ENCODE measurements at regions not wholly inside any gene's neighbourhood (a gene's known extent, or its start where the extent isn't known, plus 50 kb on each side); places are given as distances from the start of the nearest gene placed in this dataset.

DNA sequence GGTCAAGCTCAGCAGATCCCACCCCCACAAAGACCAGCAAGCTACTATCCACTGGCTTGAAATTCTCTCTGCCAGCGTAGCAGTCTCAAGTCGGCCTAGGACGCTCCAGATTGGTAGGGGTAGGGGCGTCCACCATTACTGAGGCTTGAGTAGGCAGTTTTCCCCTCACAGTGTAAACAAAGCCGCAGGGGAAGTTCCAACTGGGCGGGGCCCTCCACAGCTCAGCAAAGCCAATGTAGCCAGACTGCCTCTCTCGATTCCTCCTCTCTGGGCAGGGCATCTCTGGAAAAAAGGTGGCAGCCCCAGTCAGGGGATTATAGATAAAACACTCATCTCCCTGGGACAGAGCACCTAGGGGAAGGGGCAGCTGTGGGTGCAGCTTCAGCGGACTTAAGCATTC is 1064.9 kb upstream of the TENM4 start:
- Histone ChIP-seq H3K79me2 (ENCODE audit: insufficient read depth, low read depth, low read length) (no peaks in the 10 kb centered on the region), H3K9me3 (ENCODE audit: low read length) (no peaks in the 10 kb centered on the region), H3K27ac (ENCODE audit: low read depth, low read length, poor library complexity, severe bottlenecking) (no peak overlapping the region), H2AFZ (ENCODE audit: low read length) (no peak overlapping the region), H3K36me3 (ENCODE audit: insufficient read depth, low read length) (no peaks in the 10 kb centered on the region), H3K4me2 (ENCODE audit: low read length) (no peak overlapping the region), H3K9me2 (ENCODE audit: insufficient read depth, low read length) (no peaks in the 10 kb centered on the region; the same call in 1 of the 2 replicates), H4K20me1 (ENCODE audit: insufficient read depth, low read length) (no peaks in the 10 kb centered on the region), H3K4me3 (ENCODE audit: low read depth, low read length, poor library complexity, severe bottlenecking) (no peak overlapping the region), H3K4me1 (ENCODE audit: insufficient read depth, low read length, poor library complexity, severe bottlenecking) (no peaks in the 10 kb centered on the region)
- BruUV-seq (replicated peaks) = no TSS peak
- intact Hi-C loops (cut with micrococcal nuclease; ENCODE audit: unreplicated experiment) = no loop called here
- ChIA-PET CTCF (ENCODE audit: unreplicated experiment) (no interaction called here), POLR2A (no interaction called here)
- TF ChIP-seq, protein P1, sequence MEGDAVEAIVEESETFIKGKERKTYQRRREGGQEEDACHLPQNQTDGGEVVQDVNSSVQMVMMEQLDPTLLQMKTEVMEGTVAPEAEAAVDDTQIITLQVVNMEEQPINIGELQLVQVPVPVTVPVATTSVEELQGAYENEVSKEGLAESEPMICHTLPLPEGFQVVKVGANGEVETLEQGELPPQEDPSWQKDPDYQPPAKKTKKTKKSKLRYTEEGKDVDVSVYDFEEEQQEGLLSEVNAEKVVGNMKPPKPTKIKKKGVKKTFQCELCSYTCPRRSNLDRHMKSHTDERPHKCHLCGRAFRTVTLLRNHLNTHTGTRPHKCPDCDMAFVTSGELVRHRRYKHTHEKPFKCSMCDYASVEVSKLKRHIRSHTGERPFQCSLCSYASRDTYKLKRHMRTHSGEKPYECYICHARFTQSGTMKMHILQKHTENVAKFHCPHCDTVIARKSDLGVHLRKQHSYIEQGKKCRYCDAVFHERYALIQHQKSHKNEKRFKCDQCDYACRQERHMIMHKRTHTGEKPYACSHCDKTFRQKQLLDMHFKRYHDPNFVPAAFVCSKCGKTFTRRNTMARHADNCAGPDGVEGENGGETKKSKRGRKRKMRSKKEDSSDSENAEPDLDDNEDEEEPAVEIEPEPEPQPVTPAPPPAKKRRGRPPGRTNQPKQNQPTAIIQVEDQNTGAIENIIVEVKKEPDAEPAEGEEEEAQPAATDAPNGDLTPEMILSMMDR (conservative IDR thresholded peaks at IDR 0.05; ENCODE audit: low read length) = no peak
- no peak for TF ChIP-seq EZH2phosphoT487 (IDR thresholded peaks at IDR 0.05; ENCODE audit: borderline replicate concordance, low read depth, low read length)
- no peak for DNase-seq (ENCODE audit: low spot score)

DNA sequence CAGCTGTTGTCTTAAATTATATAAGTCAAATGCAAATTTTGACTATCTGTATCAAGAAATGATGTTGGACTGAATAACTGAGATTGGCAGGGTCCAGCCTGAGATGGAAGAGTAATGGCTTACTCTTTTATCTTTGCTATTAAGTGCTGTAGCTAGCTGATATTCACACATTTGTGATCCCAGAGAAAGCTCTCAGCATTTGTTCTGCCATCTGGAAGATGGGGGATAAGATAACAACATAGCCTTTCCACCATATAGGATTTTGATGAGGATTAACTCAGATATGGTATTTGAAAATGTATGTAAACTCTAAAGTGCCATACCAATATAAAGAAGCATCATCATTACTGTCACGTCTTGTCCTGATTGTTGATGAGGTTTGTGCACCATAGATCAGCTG is 1063.2 kb upstream of the TENM4 start:
- CTCF ChIA-PET (ENCODE audit: unreplicated experiment) = no interaction called here
- Histone ChIP-seq H3K4me3 (ENCODE audit: low read depth, low read length, poor library complexity, severe bottlenecking) (no peak overlapping the region), H3K27ac (ENCODE audit: low read depth, low read length, poor library complexity, severe bottlenecking) (no peak overlapping the region), H2AFZ (ENCODE audit: low read length) (no peak overlapping the region), H3K4me1 (ENCODE audit: insufficient read depth, low read length, poor library complexity, severe bottlenecking) (no peaks in the 10 kb centered on the region), H3K36me3 (ENCODE audit: insufficient read depth, low read length) (no peaks in the 10 kb centered on the region), H4K20me1 (ENCODE audit: insufficient read depth, low read length) (no peaks in the 10 kb centered on the region), H3K9me3 (ENCODE audit: low read length) (no peaks in the 10 kb centered on the region), H3K79me2 (ENCODE audit: insufficient read depth, low read depth, low read length) (no peaks in the 10 kb centered on the region), H3K9me2 (ENCODE audit: insufficient read depth, low read length) (no peaks in the 10 kb centered on the region; the same call in 1 of the 2 replicates), H3K4me2 (ENCODE audit: low read length) (no peak overlapping the region)
- TF ChIP-seq, protein P1 (conservative IDR thresholded peaks at IDR 0.05; ENCODE audit: low read length) = no peak
- no TSS peak for BruUV-seq (replicated peaks)
- POLR2A ChIA-PET = no interaction called here
- intact Hi-C loops (cut with micrococcal nuclease; ENCODE audit: unreplicated experiment) = no loop called here
- DNase-seq (ENCODE audit: low spot score) = no peak

- H2AFZ ChIP-seq (ENCODE audit: low read length) = no peak overlapping the region
- POLR2A ChIA-PET = interaction anchor here (0.6 kb wide), 1 partner anchor 277 kb away, joined by 3 read pairs; no protein-coding TSS in a partner anchor
- intact Hi-C loops (cut with micrococcal nuclease; ENCODE audit: unreplicated experiment) = no loop called here
- H3K4me3 ChIP-seq (ENCODE audit: low read depth, low read length, poor library complexity, severe bottlenecking) = no peak overlapping the region
- H3K9me2 ChIP-seq (ENCODE audit: insufficient read depth, low read length) = no peaks in the 10 kb centered on the region; the same call in 1 of the 2 replicates
- no peak overlapping the region for H3K27ac ChIP-seq (ENCODE audit: low read depth, low read length, poor library complexity, severe bottlenecking)
- no TSS peak for BruUV-seq (replicated peaks)
- H4K20me1 ChIP-seq (ENCODE audit: insufficient read depth, low read length) = no peaks in the 10 kb centered on the region
- TF ChIP-seq EZH2phosphoT487 (IDR thresholded peaks at IDR 0.05; ENCODE audit: borderline replicate concordance, low read depth, low read length) = no peak
- TF ChIP-seq, protein P1 (conservative IDR thresholded peaks at IDR 0.05; ENCODE audit: low read length) = no peak
- H3K4me1 ChIP-seq (ENCODE audit: insufficient read depth, low read length, poor library complexity, severe bottlenecking) = no peaks in the 10 kb centered on the region
- H3K4me2 ChIP-seq (ENCODE audit: low read length) = no peak overlapping the region
- H3K36me3 ChIP-seq (ENCODE audit: insufficient read depth, low read length) = no peaks in the 10 kb centered on the region
- DNase-seq (ENCODE audit: low spot score) = no peak
- no peaks in the 10 kb centered on the region for H3K9me3 ChIP-seq (ENCODE audit: low read length)
- CTCF ChIA-PET (ENCODE audit: unreplicated experiment) = no interaction called here
- no peaks in the 10 kb centered on the region for H3K79me2 ChIP-seq (ENCODE audit: insufficient read depth, low read depth, low read length)
Observed at GRCh38 chr11:80502511-80502910, 1061.7 kb upstream of the TENM4 start.
